Dendritic cell treated with granulocyte-macrophage colony-stimulating factor and Interleukin-4, amounts not matched to agents 40 ng/mL and 50 ng/mL, for 4 days (primary cell): ENCODE measurements at regions not wholly inside any gene's neighbourhood (a gene's known extent, or its start where the extent isn't known, plus 50 kb on each side); places are given as distances from the start of the nearest gene placed in this dataset.
A peak's percentile ranks its signal among the peaks of the same experiment; 100 is the strongest.

Experiments used
- H3K27ac Mint-ChIP-seq: one replicate; pipeline ENCODE4 v1.8.0; 2022; ENCODE audit warnings: mild to moderate bottlenecking, mixed read lengths
- H3K27me3 Mint-ChIP-seq: one replicate; pipeline ENCODE4 v1.8.0; 2022; ENCODE audit warnings: mild to moderate bottlenecking, mixed read lengths
- H3K36me3 Mint-ChIP-seq: one replicate; pipeline ENCODE4 v1.8.0; 2022; ENCODE audit warnings: low read depth, mixed read lengths
- H3K4me1 Mint-ChIP-seq: one replicate; pipeline ENCODE4 v1.8.0; 2022; ENCODE audit warnings: low read depth, mixed read lengths
- H3K4me3 Mint-ChIP-seq: one replicate; pipeline ENCODE4 v1.8.0; 2022; ENCODE audit warnings: mild to moderate bottlenecking, moderate library complexity, mixed read lengths
- H3K9me3 Mint-ChIP-seq: one replicate; pipeline ENCODE4 v1.8.0; 2022; ENCODE audit warnings: mixed read lengths
- intact Hi-C: fragments of 100-400 bp; cut with micrococcal nuclease; formaldehyde crosslinking; loops from one replicate; pipeline ENCODE4 v1.15.0; 2022

GRCh38 chr13:95479731-95480130 lies 72.8 kb upstream of the CLDN10 start:
- intact Hi-C loops: loop anchor here (2.0 to 5.0 kb wide), 3 partner anchors 77 to 807 kb away; no protein-coding TSS in a partner anchor

GRCh38 chr13:95480131-95480545 lies 72.4 kb upstream of the CLDN10 start:
- H3K36me3 Mint-ChIP-seq: no peaks in the 10 kb centered on the region
- H3K27me3 Mint-ChIP-seq: peaks cover 14% of the 10 kb centered on the region
- peak overlapping the region; percentile 30 for H3K4me3 Mint-ChIP-seq
- H3K4me1 Mint-ChIP-seq: peaks cover 32% of the 10 kb centered on the region
- intact Hi-C loops: no loop called here
- no peaks in the 10 kb centered on the region for H3K9me3 Mint-ChIP-seq
- peak overlapping the region; percentile 88 for H3K27ac Mint-ChIP-seq

More at GRCh38 chr13:95479731-95480130, 72.8 kb upstream of the CLDN10 start:
- H3K27ac Mint-ChIP-seq: peak overlapping the region; percentile 88
- no peaks in the 10 kb centered on the region for H3K9me3 Mint-ChIP-seq
- H3K4me1 Mint-ChIP-seq: peaks cover 28% of the 10 kb centered on the region
- peak overlapping the region; percentile 30 for H3K4me3 Mint-ChIP-seq
- H3K36me3 Mint-ChIP-seq: no peaks in the 10 kb centered on the region
- H3K27me3 Mint-ChIP-seq: peaks cover 14% of the 10 kb centered on the region

- intact Hi-C loops: no loop called here
- Mint-ChIP-seq H3K4me1 (peaks cover 39% of the 10 kb centered on the region), H3K36me3 (no peaks in the 10 kb centered on the region), H3K4me3 (no peak overlapping the region), H3K9me3 (no peaks in the 10 kb centered on the region), H3K27ac (peak overlapping the region; percentile 88), H3K27me3 (peaks cover 10% of the 10 kb centered on the region)
These were observed 71.4 kb upstream of the CLDN10 start for GRCh38 chr13:95480791-95481780.

GRCh38 chr13:95484052-95484451 lies 68.5 kb upstream of the CLDN10 start:
- no peak overlapping the region for H3K27ac Mint-ChIP-seq
- no peaks in the 10 kb centered on the region for H3K36me3 Mint-ChIP-seq
- intact Hi-C loops: no loop called here
- peaks cover 31% of the 10 kb centered on the region for H3K4me1 Mint-ChIP-seq
- no peaks in the 10 kb centered on the region for H3K9me3 Mint-ChIP-seq
- no peaks in the 10 kb centered on the region for H3K27me3 Mint-ChIP-seq
- no peak overlapping the region for H3K4me3 Mint-ChIP-seq

GRCh38 chr13:95485045-95485517 lies 67.4 kb upstream of the CLDN10 start:
- H3K9me3 Mint-ChIP-seq: peaks cover 5% of the 10 kb centered on the region
- no peaks in the 10 kb centered on the region for H3K36me3 Mint-ChIP-seq
- H3K27ac Mint-ChIP-seq: no peak overlapping the region
- peaks cover 26% of the 10 kb centered on the region for H3K4me1 Mint-ChIP-seq
- no peak overlapping the region for H3K4me3 Mint-ChIP-seq
- intact Hi-C loops: no loop called here
- no peaks in the 10 kb centered on the region for H3K27me3 Mint-ChIP-seq

- H3K27me3 Mint-ChIP-seq: no peaks in the 10 kb centered on the region
- peaks cover 10% of the 10 kb centered on the region for H3K9me3 Mint-ChIP-seq
- H3K36me3 Mint-ChIP-seq: no peaks in the 10 kb centered on the region
- no peak overlapping the region for H3K27ac Mint-ChIP-seq
- intact Hi-C loops: no loop called here
- no peak overlapping the region for H3K4me3 Mint-ChIP-seq
- peaks cover 20% of the 10 kb centered on the region for H3K4me1 Mint-ChIP-seq
These were observed 66.9 kb upstream of the CLDN10 start for GRCh38 chr13:95485518-95486144.

GRCh38 chr13:95492044-95492801 lies 60.3 kb upstream of the CLDN10 start:
- Mint-ChIP-seq H3K27me3 (no peaks in the 10 kb centered on the region), H3K27ac (no peak overlapping the region), H3K9me3 (peaks cover 24% of the 10 kb centered on the region), H3K4me3 (no peak overlapping the region), H3K4me1 (peaks cover 18% of the 10 kb centered on the region), H3K36me3 (peaks cover 6% of the 10 kb centered on the region)
- intact Hi-C loops: loop anchor here (5.0 to 10.0 kb wide), 2 partner anchors 170 to 343 kb away; no protein-coding TSS in a partner anchor

- Mint-ChIP-seq H3K4me1 (peaks cover 30% of the 10 kb centered on the region), H3K27ac (no peak overlapping the region), H3K27me3 (no peaks in the 10 kb centered on the region), H3K9me3 (peaks cover 24% of the 10 kb centered on the region), H3K36me3 (peaks cover 6% of the 10 kb centered on the region), H3K4me3 (no peak overlapping the region)
- intact Hi-C loops: loop anchor here (5.0 to 10.0 kb wide), 2 partner anchors 168 to 341 kb away; no protein-coding TSS in a partner anchor
These were observed 58.3 kb upstream of the CLDN10 start for GRCh38 chr13:95494082-95494681.

- H3K27ac Mint-ChIP-seq: no peak overlapping the region
- peaks cover 46% of the 10 kb centered on the region for H3K4me1 Mint-ChIP-seq
- peaks cover 18% of the 10 kb centered on the region for H3K9me3 Mint-ChIP-seq
- H3K27me3 Mint-ChIP-seq: no peaks in the 10 kb centered on the region
- H3K36me3 Mint-ChIP-seq: peaks cover 6% of the 10 kb centered on the region
- no peak overlapping the region for H3K4me3 Mint-ChIP-seq
- intact Hi-C loops: loop anchor here (10.0 kb wide), 1 partner anchor 338 kb away; no protein-coding TSS in a partner anchor
These were observed 56.0 kb upstream of the CLDN10 start for GRCh38 chr13:95496485-95496884.

- Mint-ChIP-seq H3K27me3 (no peaks in the 10 kb centered on the region), H3K4me3 (no peak overlapping the region), H3K4me1 (peaks cover 45% of the 10 kb centered on the region), H3K36me3 (peaks cover 6% of the 10 kb centered on the region), H3K27ac (no peak overlapping the region), H3K9me3 (peaks cover 25% of the 10 kb centered on the region)
- intact Hi-C loops: loop anchor here (10.0 kb wide), 1 partner anchor 337 kb away; no protein-coding TSS in a partner anchor
These were observed 55.1 kb upstream of the CLDN10 start for GRCh38 chr13:95497381-95497807.

- peaks cover 6% of the 10 kb centered on the region for H3K36me3 Mint-ChIP-seq
- H3K4me3 Mint-ChIP-seq: no peak overlapping the region
- peaks cover 25% of the 10 kb centered on the region for H3K9me3 Mint-ChIP-seq
- no peaks in the 10 kb centered on the region for H3K27me3 Mint-ChIP-seq
- intact Hi-C loops: loop anchor here (10.0 kb wide), 1 partner anchor 336 kb away; no protein-coding TSS in a partner anchor
- peaks cover 37% of the 10 kb centered on the region for H3K4me1 Mint-ChIP-seq
- no peak overlapping the region for H3K27ac Mint-ChIP-seq
These were observed 53.6 kb upstream of the CLDN10 start for GRCh38 chr13:95498886-95499285.

GRCh38 chr13:95499811-95500712 lies 52.5 kb upstream of the CLDN10 start:
- Mint-ChIP-seq H3K4me1 (peaks cover 36% of the 10 kb centered on the region), H3K27ac (no peak overlapping the region), H3K36me3 (peaks cover 6% of the 10 kb centered on the region), H3K27me3 (no peaks in the 10 kb centered on the region), H3K9me3 (peaks cover 25% of the 10 kb centered on the region), H3K4me3 (no peak overlapping the region)
- intact Hi-C loops: loop anchor here (10.0 kb wide), 1 partner anchor 335 kb away; no protein-coding TSS in a partner anchor
